ENCODE measurements at regions not wholly inside any gene's neighbourhood (a gene's known extent, or its start where the extent isn't known, plus 50 kb on each side); places are given as distances from the start of the nearest gene placed in this dataset.

DNA sequence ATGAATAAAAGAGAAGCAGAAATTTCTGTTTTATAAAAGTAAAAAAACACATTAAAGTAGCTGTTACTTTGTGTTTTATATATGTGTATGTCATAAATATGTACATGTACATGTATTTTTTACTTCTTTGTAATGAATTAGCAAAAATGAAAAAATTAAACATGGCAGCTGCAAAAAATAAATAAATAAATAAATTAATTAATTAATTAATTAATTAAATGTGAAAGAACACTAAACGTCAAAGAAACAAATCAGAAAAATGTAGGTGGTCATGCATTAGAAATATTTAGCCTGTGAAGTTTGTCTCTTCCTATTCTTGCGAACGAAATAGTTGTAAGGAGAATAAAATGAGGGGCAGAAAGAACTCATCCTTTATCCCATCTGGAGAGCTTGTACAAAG lies 357.0 kb downstream of the ZIC4 start (continued):
- TF ChIP-seq, protein P1, sequence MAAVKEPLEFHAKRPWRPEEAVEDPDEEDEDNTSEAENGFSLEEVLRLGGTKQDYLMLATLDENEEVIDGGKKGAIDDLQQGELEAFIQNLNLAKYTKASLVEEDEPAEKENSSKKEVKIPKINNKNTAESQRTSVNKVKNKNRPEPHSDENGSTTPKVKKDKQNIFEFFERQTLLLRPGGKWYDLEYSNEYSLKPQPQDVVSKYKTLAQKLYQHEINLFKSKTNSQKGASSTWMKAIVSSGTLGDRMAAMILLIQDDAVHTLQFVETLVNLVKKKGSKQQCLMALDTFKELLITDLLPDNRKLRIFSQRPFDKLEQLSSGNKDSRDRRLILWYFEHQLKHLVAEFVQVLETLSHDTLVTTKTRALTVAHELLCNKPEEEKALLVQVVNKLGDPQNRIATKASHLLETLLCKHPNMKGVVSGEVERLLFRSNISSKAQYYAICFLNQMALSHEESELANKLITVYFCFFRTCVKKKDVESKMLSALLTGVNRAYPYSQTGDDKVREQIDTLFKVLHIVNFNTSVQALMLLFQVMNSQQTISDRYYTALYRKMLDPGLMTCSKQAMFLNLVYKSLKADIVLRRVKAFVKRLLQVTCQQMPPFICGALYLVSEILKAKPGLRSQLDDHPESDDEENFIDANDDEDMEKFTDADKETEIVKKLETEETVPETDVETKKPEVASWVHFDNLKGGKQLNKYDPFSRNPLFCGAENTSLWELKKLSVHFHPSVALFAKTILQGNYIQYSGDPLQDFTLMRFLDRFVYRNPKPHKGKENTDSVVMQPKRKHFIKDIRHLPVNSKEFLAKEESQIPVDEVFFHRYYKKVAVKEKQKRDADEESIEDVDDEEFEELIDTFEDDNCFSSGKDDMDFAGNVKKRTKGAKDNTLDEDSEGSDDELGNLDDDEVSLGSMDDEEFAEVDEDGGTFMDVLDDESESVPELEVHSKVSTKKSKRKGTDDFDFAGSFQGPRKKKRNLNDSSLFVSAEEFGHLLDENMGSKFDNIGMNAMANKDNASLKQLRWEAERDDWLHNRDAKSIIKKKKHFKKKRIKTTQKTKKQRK (IDR thresholded peaks at IDR 0.05; ENCODE audit: low read depth, low read length) = no peak

DNA sequence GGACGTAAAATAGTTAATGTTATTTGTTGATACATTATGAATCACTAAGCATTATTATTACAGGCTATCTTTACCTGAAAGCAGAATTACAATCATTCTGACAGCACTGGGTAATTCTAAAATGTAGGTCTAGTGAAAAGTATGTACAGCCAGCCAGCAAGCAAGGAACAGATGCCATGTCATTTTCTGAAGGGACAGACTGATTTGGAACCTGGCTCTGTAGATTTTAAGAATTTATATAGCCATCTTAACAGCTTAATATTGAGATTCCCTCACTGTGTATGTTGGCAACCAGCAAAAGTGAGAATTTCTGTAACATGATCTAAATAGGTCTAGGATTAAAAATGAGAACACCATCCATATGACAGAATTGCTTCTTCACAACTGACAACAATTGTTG lies 359.4 kb downstream of the ZIC4 start:
- no peak for ATAC-seq

More for the DNA sequence above, 359.4 kb downstream of the ZIC4 start:
- WGBS (ENCODE audit: insufficient coverage, insufficient replicate concordance, low lambda C conversion rate, missing lambda C conversion rate) = 21% methylated on average over 1 of the region's 1 CpG
- Histone ChIP-seq H3K9me3 (replicated peaks; ENCODE audit: control insufficient read depth, insufficient read depth, low read length) (no peaks in the 10 kb centered on the region), H2AFZ (ENCODE audit: control insufficient read depth, low read depth, low read length) (no peak overlapping the region), H3K79me2 (ENCODE audit: control insufficient read depth, insufficient read depth, low read length) (no peaks in the 10 kb centered on the region), H3K4me3 (no peak overlapping the region), H3K4me2 (ENCODE audit: control insufficient read depth, insufficient read depth) (no peak overlapping the region), H3K4me1 (ENCODE audit: control insufficient read depth, insufficient read depth, low read length) (no peaks in the 10 kb centered on the region), H4K20me1 (ENCODE audit: control insufficient read depth, insufficient read depth) (no peaks in the 10 kb centered on the region), H3K27ac (ENCODE audit: control insufficient read depth, insufficient read depth) (no peak overlapping the region), H3K9ac (ENCODE audit: control insufficient read depth, insufficient read depth, low read length) (no peak overlapping the region), H3K36me3 (ENCODE audit: control insufficient read depth in 2 of 2, insufficient read depth in 2 of 2, low read length in 1 of 2) (no peaks in the 10 kb centered on the region), H3K27me3 (replicated peaks in 1 of 2; ENCODE audit: control insufficient read depth in 2 of 2, insufficient read depth in 2 of 2, low read length in 1 of 2) (no peaks in the 10 kb centered on the region)
- TF ChIP-seq CREM (IDR thresholded peaks at IDR 0.05; ENCODE audit: low read depth) = no peak
- no peak for TF ChIP-seq SRF (IDR thresholded peaks at IDR 0.05; ENCODE audit: low read depth in 2 of 2, low read length in 2 of 2)
- TF ChIP-seq YY1 (IDR thresholded peaks at IDR 0.05; ENCODE audit: low read depth, low read length) = no peak
- TF ChIP-seq HDGF (IDR thresholded peaks at IDR 0.05) = no peak
- TF ChIP-seq SREBF1 (IDR thresholded peaks at IDR 0.05; ENCODE audit: low read length) = no peak
- no peak for TF ChIP-seq NFIC (IDR thresholded peaks at IDR 0.05; ENCODE audit: low read depth, low read length)
- RAD21 ChIA-PET (ENCODE audit: unreplicated experiment) = no interaction called here
- POLR2A ChIA-PET = no interaction called here
- FAIRE-seq (no peak), DNase-seq (ENCODE audit: low read depth, low spot score) (no peak)
- no TSS peak for BruUV-seq (replicated peaks)
- in situ Hi-C loops (cut with MboI) = no loop called here
- CTCF ChIA-PET = no interaction called here
- SMC1A ChIA-PET (ENCODE audit: uncharacterized antibody, unreplicated experiment) = no interaction called here
- intact Hi-C loops (cut with micrococcal nuclease; ENCODE audit: unreplicated experiment) = loop anchor here (5.0 kb wide), 1 partner anchor 1015 kb away; no protein-coding TSS in a partner anchor
